ENCODE measurements at regions not wholly inside any gene's neighbourhood (a gene's known extent, or its start where the extent isn't known, plus 50 kb on each side); places are given as distances from the start of the nearest gene placed in this dataset.

DNA sequence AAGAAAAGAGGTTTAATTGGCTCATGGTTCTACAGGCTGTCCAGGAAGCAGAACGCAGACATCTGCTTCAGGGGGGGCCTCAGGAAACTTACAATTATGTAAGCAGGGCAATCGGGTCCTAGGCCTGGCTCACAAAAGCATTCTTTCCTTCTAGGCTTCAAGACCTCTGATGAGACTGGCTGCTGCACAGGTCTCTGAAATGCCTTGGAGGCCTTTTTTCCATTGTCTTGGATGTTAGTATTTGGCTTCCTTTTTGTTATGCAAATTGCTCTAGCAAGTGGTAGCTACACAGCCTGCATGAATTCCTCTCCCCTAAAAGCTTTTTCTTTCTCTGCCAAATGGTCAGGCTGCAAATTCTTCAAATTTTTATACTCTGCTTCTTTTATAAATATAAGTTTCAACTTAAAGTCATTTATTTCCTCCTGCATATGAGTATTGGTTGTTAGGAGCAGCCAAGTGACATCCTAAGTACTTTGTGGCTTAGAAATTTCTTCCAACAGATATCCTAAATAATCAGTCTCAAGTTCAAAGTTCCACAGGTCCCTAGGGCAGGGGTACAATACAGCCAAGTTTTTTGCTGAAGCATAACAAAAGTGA, 83.1 kb upstream of the SEMA3A start:
- Histone ChIP-seq H3K4me3 (no peak overlapping the region), H3K36me3 (no peaks in the 10 kb centered on the region), H3K27ac (no peak overlapping the region), H3K27me3 (no peaks in the 10 kb centered on the region), H3K9me3 (no peaks in the 10 kb centered on the region), H3K4me1 (peaks cover 0 to 9% (median 2%) of the 10 kb centered on the region in 4 donors)
- 77 to 88% methylated on average over 2 of the region's 2 CpGs for WGBS, 2 donors
- no peak for DNase-seq
- TF ChIP-seq, protein P1, sequence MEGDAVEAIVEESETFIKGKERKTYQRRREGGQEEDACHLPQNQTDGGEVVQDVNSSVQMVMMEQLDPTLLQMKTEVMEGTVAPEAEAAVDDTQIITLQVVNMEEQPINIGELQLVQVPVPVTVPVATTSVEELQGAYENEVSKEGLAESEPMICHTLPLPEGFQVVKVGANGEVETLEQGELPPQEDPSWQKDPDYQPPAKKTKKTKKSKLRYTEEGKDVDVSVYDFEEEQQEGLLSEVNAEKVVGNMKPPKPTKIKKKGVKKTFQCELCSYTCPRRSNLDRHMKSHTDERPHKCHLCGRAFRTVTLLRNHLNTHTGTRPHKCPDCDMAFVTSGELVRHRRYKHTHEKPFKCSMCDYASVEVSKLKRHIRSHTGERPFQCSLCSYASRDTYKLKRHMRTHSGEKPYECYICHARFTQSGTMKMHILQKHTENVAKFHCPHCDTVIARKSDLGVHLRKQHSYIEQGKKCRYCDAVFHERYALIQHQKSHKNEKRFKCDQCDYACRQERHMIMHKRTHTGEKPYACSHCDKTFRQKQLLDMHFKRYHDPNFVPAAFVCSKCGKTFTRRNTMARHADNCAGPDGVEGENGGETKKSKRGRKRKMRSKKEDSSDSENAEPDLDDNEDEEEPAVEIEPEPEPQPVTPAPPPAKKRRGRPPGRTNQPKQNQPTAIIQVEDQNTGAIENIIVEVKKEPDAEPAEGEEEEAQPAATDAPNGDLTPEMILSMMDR (IDR thresholded peaks at IDR 0.05), result no peak
- TF ChIP-seq POLR2A (IDR thresholded peaks at IDR 0.05), result no peak
- no peak for TF ChIP-seq POLR2AphosphoS5 (IDR thresholded peaks at IDR 0.05)
- no peak for TF ChIP-seq EP300 (IDR thresholded peaks at IDR 0.05)
- intact Hi-C loops (cut with DNase I), result no loop called here

DNA sequence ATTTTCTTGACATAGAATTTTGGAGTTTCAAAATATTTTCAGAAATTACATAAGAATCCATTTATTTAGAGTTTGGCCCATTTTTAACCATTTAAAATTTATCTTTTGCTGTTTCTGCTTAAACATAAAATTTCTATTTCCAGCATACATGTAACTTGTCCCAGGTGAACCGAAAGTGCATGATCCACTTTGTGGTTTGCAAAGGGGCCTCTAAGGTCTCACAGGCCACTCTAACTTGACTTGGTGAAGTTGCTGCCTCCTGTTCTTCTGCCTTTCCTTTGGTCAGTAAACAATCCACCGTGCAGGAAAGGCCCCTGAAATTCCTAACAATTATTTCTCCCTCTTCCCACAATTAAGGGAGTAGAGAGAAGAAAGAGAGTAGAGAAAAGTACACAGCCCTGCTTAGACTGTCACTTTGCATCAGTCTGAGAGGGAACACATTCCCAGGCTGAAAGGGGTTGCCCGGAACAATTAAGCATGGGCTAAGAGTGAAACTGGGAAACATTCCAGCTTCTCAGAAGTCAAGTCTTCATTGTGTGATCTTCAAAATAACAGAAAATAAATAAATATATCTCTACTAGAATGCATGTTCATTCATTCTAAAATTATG, 79.5 kb upstream of the SEMA3A start:
- Histone ChIP-seq H3K27ac (no peak overlapping the region), H3K36me3 (no peaks in the 10 kb centered on the region), H3K9me3 (no peaks in the 10 kb centered on the region), H3K4me3 (no peak overlapping the region), H3K4me1 (peaks cover 0 to 20% (median 12%) of the 10 kb centered on the region in 4 donors), H3K27me3 (no peaks in the 10 kb centered on the region)
- 68 to 70% methylated on average over 3 of the region's 3 CpGs for WGBS, 2 donors
- intact Hi-C loops (cut with DNase I), result no loop called here
- no peak for DNase-seq
- TF ChIP-seq POLR2AphosphoS5 (IDR thresholded peaks at IDR 0.05), result no peak
- TF ChIP-seq POLR2A (IDR thresholded peaks at IDR 0.05), result no peak
- no peak for TF ChIP-seq EP300 (IDR thresholded peaks at IDR 0.05)
- TF ChIP-seq, protein P1 (IDR thresholded peaks at IDR 0.05), result no peak

DNA sequence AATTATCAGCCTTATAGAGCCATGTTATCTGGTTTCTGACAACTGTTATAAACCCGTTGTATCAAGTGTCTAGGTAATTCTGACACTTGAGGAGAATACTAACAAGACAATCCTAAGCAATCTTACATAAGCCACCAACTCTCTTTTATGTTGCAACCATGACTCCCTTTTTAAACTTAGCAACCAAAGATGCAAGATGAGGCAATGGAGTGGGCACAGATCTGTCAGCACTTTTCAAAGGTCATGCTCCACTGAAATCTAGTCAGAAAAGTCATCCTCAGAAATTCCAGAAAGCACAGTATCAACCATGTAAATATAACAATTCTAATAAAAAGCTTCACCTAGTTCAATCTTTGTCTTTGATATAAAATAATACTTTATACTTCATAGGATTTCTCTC, 77.0 kb upstream of the SEMA3A start:
- Histone ChIP-seq H3K27me3 (no peaks in the 10 kb centered on the region), H3K4me1 (peaks cover 0 to 20% (median 8%) of the 10 kb centered on the region in 4 donors), H3K36me3 (no peaks in the 10 kb centered on the region), H3K27ac (no peak overlapping the region), H3K9me3 (no peaks in the 10 kb centered on the region), H3K4me3 (no peak overlapping the region)
- WGBS, 2 donors, result 51 to 74% methylated on average over 1 of the region's 1 CpG
- TF ChIP-seq POLR2A (IDR thresholded peaks at IDR 0.05) (no peak), POLR2AphosphoS5 (IDR thresholded peaks at IDR 0.05) (no peak), EP300 (IDR thresholded peaks at IDR 0.05) (no peak)
- TF ChIP-seq, protein P1 (IDR thresholded peaks at IDR 0.05), result no peak
- no peak for DNase-seq
- intact Hi-C loops (cut with DNase I), result no loop called here

DNA sequence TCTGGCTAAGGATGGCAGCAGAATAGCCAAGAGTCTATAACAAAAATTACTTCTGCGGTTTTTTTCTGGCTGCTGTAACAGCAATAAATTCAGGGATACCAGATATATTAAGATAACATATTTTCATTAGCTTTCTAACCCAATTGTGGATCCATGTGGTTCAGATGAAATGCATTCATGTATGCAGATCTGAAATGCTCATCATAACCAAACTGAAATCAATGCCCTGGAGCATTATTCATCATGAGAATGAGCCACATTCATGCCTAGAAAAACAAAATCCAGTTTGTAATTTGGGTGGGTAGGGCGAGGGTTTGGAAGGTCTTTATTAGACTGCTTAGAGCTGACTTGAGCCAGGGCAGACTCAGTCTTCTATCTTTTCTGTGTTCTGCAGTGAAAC, 69.8 kb upstream of the SEMA3A start:
- intact Hi-C loops (cut with DNase I), result no loop called here
- no peak for TF ChIP-seq EP300 (IDR thresholded peaks at IDR 0.05)
- TF ChIP-seq POLR2A (IDR thresholded peaks at IDR 0.05), result no peak
- no peak for TF ChIP-seq POLR2AphosphoS5 (IDR thresholded peaks at IDR 0.05)
- TF ChIP-seq, protein P1 (IDR thresholded peaks at IDR 0.05), result no peak
- WGBS, 2 donors, result 72 to 76% methylated on average over 2 of the region's 2 CpGs

More for the DNA sequence above, 69.8 kb upstream of the SEMA3A start:
- peaks cover 0 to 20% (median 11%) of the 10 kb centered on the region in 4 donors for H3K4me1 ChIP-seq
- H3K36me3 ChIP-seq, result no peaks in the 10 kb centered on the region
- DNase-seq, result no peak
- no peaks in the 10 kb centered on the region for H3K27me3 ChIP-seq
- no peak overlapping the region for H3K4me3 ChIP-seq
- no peak overlapping the region for H3K27ac ChIP-seq
- no peaks in the 10 kb centered on the region for H3K9me3 ChIP-seq
